Right atrium auricular region (tissue), 2 donors: ENCODE measurements at regions not wholly inside any gene's neighbourhood (a gene's known extent, or its start where the extent isn't known, plus 50 kb on each side); places are given as distances from the start of the nearest gene placed in this dataset.

Experiments
- DNase-seq: peaks from one replicate; pipeline ENCODE4 v3.0.0-alpha.2; 2019; ENCODE audit warnings: low spot score
- H3K27ac ChIP-seq, 2 donors: fragments of 200-600 bp; sonication (generic); 1 replicate in 1 of 2; 2 replicates in 1 of 2; pipeline ENCODE4 v1.5.1; 2016 to 2019
- H3K27me3 ChIP-seq, 2 donors: fragments of 200-600 bp; sonication (generic); one replicate each; pipeline versions ENCODE4 v1.5.1 to v1.6.0; 2017 to 2019
- H3K36me3 ChIP-seq: fragments of 200-600 bp; sonication (generic); one replicate; pipeline ENCODE4 v1.5.1; 2016
- H3K4me1 ChIP-seq, 2 donors: fragments of 200-600 bp; sonication (generic); one replicate each; pipeline versions ENCODE4 v1.5.1 to v1.6.0; 2017 to 2019
- H3K4me3 ChIP-seq, 2 donors: fragments of 200-600 bp; sonication (generic); 1 replicate in 1 of 2; 2 replicates in 1 of 2; pipeline ENCODE4 v1.5.1; 2017 to 2019; ENCODE audit warnings: mild to moderate bottlenecking in 1 of 2, moderate library complexity in 1 of 2
- H3K9me3 ChIP-seq, 2 donors: fragments of 200-600 bp; sonication (generic); one replicate each; pipeline ENCODE4 v1.5.1; 2019
- CTCF ChIP-seq, 2 donors: fragments of 200-600 bp; sonication (generic); IDR thresholded peaks; one replicate each; pipeline ENCODE4 v1.5.1; 2019; ENCODE audit warnings: antibody characterized with exemption in 2 of 2

DNA sequence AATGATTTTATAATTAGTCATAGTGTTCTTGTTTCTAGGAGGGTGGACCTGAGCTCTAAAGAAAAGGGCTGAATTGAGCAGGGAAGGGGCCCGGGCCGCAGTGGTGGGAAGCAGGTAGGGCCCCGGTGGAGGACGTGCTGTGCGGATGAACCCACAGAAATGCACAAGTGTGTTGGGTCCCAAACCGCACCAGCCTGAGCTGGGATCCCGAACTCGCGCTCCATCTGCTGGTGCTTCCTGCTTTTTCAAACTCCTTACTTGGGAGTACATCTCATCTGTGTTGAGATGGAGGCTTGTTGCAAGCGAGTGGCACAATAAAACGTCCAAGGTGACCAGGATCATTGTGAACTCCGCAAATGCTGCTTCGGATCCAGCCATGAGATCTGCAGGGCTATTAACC, 244.8 kb upstream of the IGF1R start:
- H3K9me3 ChIP-seq = no peaks in the 10 kb centered on the region
- no peak for TF ChIP-seq CTCF (IDR thresholded peaks at IDR 0.05)
- no peak for DNase-seq
- no peaks in the 10 kb centered on the region for H3K4me1 ChIP-seq
- no peaks in the 10 kb centered on the region for H3K36me3 ChIP-seq
- no peak overlapping the region for H3K27ac ChIP-seq
- no peaks in the 10 kb centered on the region for H3K27me3 ChIP-seq
- no peak overlapping the region for H3K4me3 ChIP-seq

- no peak for TF ChIP-seq CTCF (IDR thresholded peaks at IDR 0.05)
- DNase-seq = no peak
- Histone ChIP-seq H3K27ac (no peak overlapping the region), H3K27me3 (no peaks in the 10 kb centered on the region), H3K4me1 (no peaks in the 10 kb centered on the region), H3K4me3 (no peak overlapping the region), H3K36me3 (no peaks in the 10 kb centered on the region), H3K9me3 (peaks cover 0 to 2% of the 10 kb centered on the region in 2 donors)
These were observed 243.3 kb upstream of the IGF1R start for GRCh38 chr15:98405013-98405412.

- Histone ChIP-seq H3K9me3 (peaks cover 0 to 7% of the 10 kb centered on the region in 2 donors), H3K27me3 (no peaks in the 10 kb centered on the region), H3K36me3 (no peaks in the 10 kb centered on the region), H3K4me3 (no peak overlapping the region), H3K4me1 (no peaks in the 10 kb centered on the region), H3K27ac (no peak overlapping the region)
- no peak for DNase-seq
- no peak for TF ChIP-seq CTCF (IDR thresholded peaks at IDR 0.05)
These were observed 240.1 kb upstream of the IGF1R start for GRCh38 chr15:98408231-98408630.

GRCh38 chr15:98410328-98410727, 238.0 kb upstream of the IGF1R start:
- Histone ChIP-seq H3K27me3 (no peaks in the 10 kb centered on the region), H3K4me1 (no peaks in the 10 kb centered on the region), H3K27ac (no peak overlapping the region), H3K9me3 (peaks cover 0 to 7% of the 10 kb centered on the region in 2 donors), H3K4me3 (no peak overlapping the region), H3K36me3 (no peaks in the 10 kb centered on the region)
- TF ChIP-seq CTCF (IDR thresholded peaks at IDR 0.05) = no peak
- DNase-seq = no peak

- DNase-seq = no peak
- peaks cover 0 to 7% of the 10 kb centered on the region in 2 donors for H3K9me3 ChIP-seq
- no peak for TF ChIP-seq CTCF (IDR thresholded peaks at IDR 0.05)
- H3K27me3 ChIP-seq = no peaks in the 10 kb centered on the region
- no peaks in the 10 kb centered on the region for H3K36me3 ChIP-seq
- no peak overlapping the region for H3K27ac ChIP-seq
- no peak overlapping the region for H3K4me3 ChIP-seq
- H3K4me1 ChIP-seq = peaks cover 0 to 4% of the 10 kb centered on the region in 2 donors
These were observed 235.5 kb upstream of the IGF1R start for GRCh38 chr15:98412852-98413251.

DNA sequence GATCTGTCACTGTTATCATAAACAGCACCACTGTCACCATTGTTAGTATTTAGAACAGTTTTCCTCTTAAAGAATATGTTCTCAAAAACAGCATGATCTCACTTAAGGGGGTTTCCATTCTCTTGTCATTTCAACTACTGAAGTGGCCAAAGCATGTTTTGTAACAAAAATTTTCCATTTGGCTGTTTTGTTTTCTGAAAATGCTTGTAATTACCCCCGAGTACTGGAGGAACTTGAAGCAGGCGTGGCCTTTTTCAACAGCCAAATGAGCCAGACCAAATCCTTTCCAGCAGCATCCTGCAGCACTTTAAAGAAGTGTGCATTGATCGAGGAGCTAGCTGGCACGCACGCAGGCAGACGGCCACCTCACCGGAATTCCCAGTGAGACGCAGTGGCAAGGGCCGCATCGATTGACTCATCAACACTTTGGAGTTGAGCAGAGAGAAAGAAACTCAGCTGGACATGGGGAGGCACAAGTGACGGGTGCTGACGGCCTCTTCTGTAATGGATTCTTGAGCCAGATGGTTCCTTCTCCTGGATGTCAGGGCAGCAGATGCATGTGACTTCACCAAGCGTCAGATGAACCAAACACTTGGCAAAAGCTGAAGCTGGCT, 234.3 kb upstream of the IGF1R start:
- Histone ChIP-seq H3K36me3 (no peaks in the 10 kb centered on the region), H3K27ac (no peak overlapping the region), H3K4me3 (no peak overlapping the region), H3K9me3 (peaks cover 0 to 7% of the 10 kb centered on the region in 2 donors), H3K4me1 (peaks cover 0 to 4% of the 10 kb centered on the region in 2 donors), H3K27me3 (no peaks in the 10 kb centered on the region)
- peak; percentile 73 for DNase-seq
- no peak for TF ChIP-seq CTCF (IDR thresholded peaks at IDR 0.05)
